H1 (cell line): ENCODE measurements at regions not wholly inside any gene's neighbourhood (a gene's known extent, or its start where the extent isn't known, plus 50 kb on each side); places are given as distances from the start of the nearest gene placed in this dataset.

Experiments
- CTCF ChIA-PET: fragments of 300-600 bp; sonication (Branson Sonifier 250); formaldehyde crosslinking; loops from one replicate; lab custom pipeline; 2021; ENCODE audit not compliant: partially characterized antibody; lab: Charles Lee
- POLR2A ChIA-PET: fragments of 300-600 bp; sonication (Branson Sonifier 250); formaldehyde crosslinking; loops from one replicate; lab custom pipeline; 2021; ENCODE audit warnings: inconsistent platforms; ENCODE audit not compliant: partially characterized antibody; lab: Charles Lee
- DNase-seq, 2 experiments: peaks; one replicate each; pipeline versions ENCODE4 v3.0.0 to v3.0.0-alpha.2; 2010 to 2022; ENCODE audit warnings: low spot score in 2 of 2, low read depth in 1 of 2, mixed read lengths in 1 of 2
- FAIRE-seq: peaks from 2 replicates; lab custom pipeline; 2011; peaks lifted over from hg19 to GRCh38; lab: Jason Lieb, UNC
- H2AFZ ChIP-seq: 2 replicates; pipeline ENCODE4 v1.8.1; 2012; ENCODE audit warnings: low read length, inconsistent platforms
- H2AK5ac ChIP-seq: 2 replicates; pipeline ENCODE4 v1.6.1; 2013; ENCODE audit warnings: low read depth, low read length
- H2BK120ac ChIP-seq: replicated peaks from 2 replicates; pipeline ENCODE3; 2013; ENCODE audit warnings: low read depth, low read length, inconsistent platforms
- H2BK12ac ChIP-seq: 2 replicates; pipeline ENCODE4 v1.6.1; 2013; ENCODE audit warnings: low read depth, low read length
- H2BK15ac ChIP-seq: 2 replicates; pipeline ENCODE4 v1.6.1; 2013; ENCODE audit warnings: low read length
- H2BK20ac ChIP-seq: 2 replicates; pipeline ENCODE4 v1.6.1; 2013; ENCODE audit warnings: low read length
- H2BK5ac ChIP-seq: 2 replicates; pipeline ENCODE4 v1.6.1; 2013; ENCODE audit warnings: low read depth, low read length
- H3K14ac ChIP-seq: 2 replicates; pipeline ENCODE4 v1.6.1; 2013; ENCODE audit warnings: inconsistent platforms; ENCODE audit not compliant: insufficient read length
- H3K18ac ChIP-seq: 2 replicates; pipeline ENCODE4 v1.6.1; 2013; ENCODE audit warnings: low read length; ENCODE audit errors: extremely low read depth
- H3K23ac ChIP-seq: 2 replicates; pipeline ENCODE4 v1.6.1; 2013; ENCODE audit warnings: inconsistent platforms; ENCODE audit not compliant: insufficient read length
- H3K23me2 ChIP-seq: 2 replicates; pipeline ENCODE4 v1.6.1; 2013; ENCODE audit warnings: low read depth, low read length
- H3K27ac ChIP-seq: 2 replicates; pipeline ENCODE4 v1.6.1; 2011; ENCODE audit warnings: low read depth, low read length, inconsistent platforms
- H3K27me3 ChIP-seq, 4 experiments: replicated peaks in 1 of 4; 1 replicate in 1 of 4; 2 replicates in 3 of 4; pipeline versions ENCODE4 v1.6.1 to v1.8.1; 2011 to 2013; ENCODE audit warnings: low read length in 3 of 4, mild to moderate bottlenecking in 3 of 4, inconsistent platforms in 2 of 4, mixed read lengths in 2 of 4, moderate library complexity in 1 of 4; ENCODE audit not compliant: control insufficient read depth in 3 of 4, insufficient read depth in 3 of 4; ENCODE audit errors: extremely low read depth in 1 of 4
- H3K36me3 ChIP-seq, 4 experiments: 2 replicates each; pipeline versions ENCODE4 v1.6.1 to v1.8.1; 2011 to 2013; ENCODE audit warnings: mild to moderate bottlenecking in 4 of 4, low read length in 3 of 4, moderate library complexity in 2 of 4, control low read depth in 1 of 4, inconsistent platforms in 1 of 4; ENCODE audit not compliant: insufficient read depth in 4 of 4, control insufficient read depth in 2 of 4
- H3K4ac ChIP-seq: replicated peaks from 2 replicates; pipeline ENCODE3; 2013; ENCODE audit warnings: low read length, low read depth, mixed read lengths, inconsistent platforms; ENCODE audit not compliant: insufficient read length
- H3K4me1 ChIP-seq, 4 experiments: replicated peaks in 1 of 4; 1 replicate in 1 of 4; 2 replicates in 3 of 4; pipeline versions ENCODE4 v1.6.1 to v1.8.1; 2011 to 2013; ENCODE audit warnings: low read length in 3 of 4, inconsistent platforms in 2 of 4, mixed read lengths in 1 of 4; ENCODE audit not compliant: insufficient read depth in 4 of 4, control insufficient read depth in 3 of 4
- H3K4me2 ChIP-seq, 2 experiments: 2 replicates each; pipeline versions ENCODE4 v1.6.1 to v1.8.1; 2011 to 2013; ENCODE audit warnings: low read depth in 2 of 2, low read length in 2 of 2, control low read depth in 1 of 2, inconsistent platforms in 1 of 2, mild to moderate bottlenecking in 1 of 2; ENCODE audit not compliant: insufficient read depth in 1 of 2
- H3K4me3 ChIP-seq, 4 experiments: fragments of 200-600, 300-600 bp in 1 of 4; sonication (generic), shearing (Covaris generic), sonication (Bioruptor Twin) in 1 of 4; 2 replicates each; pipeline versions ENCODE4 v1.5.1 to v1.8.1; 2011 to 2016; ENCODE audit warnings: low read length in 4 of 4, low read depth in 3 of 4, control low read depth in 2 of 4, inconsistent platforms in 2 of 4, mild to moderate bottlenecking in 2 of 4, mixed read lengths in 1 of 4, moderate library complexity in 1 of 4; ENCODE audit not compliant: insufficient read depth in 2 of 4; ENCODE audit errors: extremely low read depth in 1 of 4
- H3K56ac ChIP-seq: replicated peaks from 2 replicates; pipeline ENCODE3; 2013; ENCODE audit warnings: low read depth, mild to moderate bottlenecking, mixed read lengths, low read length, inconsistent platforms; ENCODE audit not compliant: insufficient read length
- H3K79me1 ChIP-seq: 2 replicates; pipeline ENCODE4 v1.6.1; 2013; ENCODE audit warnings: low read depth, low read length, control low read depth
- H3K79me2 ChIP-seq, 2 experiments: 2 replicates each; pipeline versions ENCODE4 v1.6.1 to v1.8.1; 2012 to 2013; ENCODE audit warnings: low read length in 2 of 2, mild to moderate bottlenecking in 2 of 2, inconsistent platforms in 1 of 2; ENCODE audit not compliant: insufficient read depth in 2 of 2, control insufficient read depth in 1 of 2
- H3K9ac ChIP-seq, 4 experiments: replicated peaks in 1 of 4; 1 replicate in 1 of 4; 2 replicates in 3 of 4; pipeline versions ENCODE4 v1.6.1 to v1.8.1; 2011 to 2013; ENCODE audit warnings: low read depth in 3 of 4, low read length in 3 of 4, control low read depth in 2 of 4, mild to moderate bottlenecking in 2 of 4, moderate library complexity in 2 of 4, inconsistent platforms in 1 of 4; ENCODE audit errors: extremely low read depth in 1 of 4
- H3K9me3 ChIP-seq, 2 experiments: 2 replicates each; pipeline versions ENCODE4 v1.6.1 to v1.8.1; 2012 to 2013; ENCODE audit warnings: mild to moderate bottlenecking in 2 of 2, moderate library complexity in 2 of 2, control low read depth in 1 of 2, inconsistent platforms in 1 of 2, low read depth in 1 of 2, low read length in 1 of 2, mixed read lengths in 1 of 2; ENCODE audit not compliant: insufficient read depth in 2 of 2
- H4K20me1 ChIP-seq, 2 experiments: replicated peaks in 1 of 2; 2 replicates each; pipeline versions ENCODE3 to v1.8.1; 2011 to 2013; ENCODE audit warnings: inconsistent platforms in 2 of 2, low read length in 2 of 2, mild to moderate bottlenecking in 1 of 2; ENCODE audit not compliant: insufficient read depth in 2 of 2, control insufficient read depth in 1 of 2
- H4K5ac ChIP-seq: 2 replicates; pipeline ENCODE4 v1.6.1; 2013; ENCODE audit warnings: low read length, low read depth, mixed read lengths, inconsistent platforms; ENCODE audit not compliant: insufficient read length
- H4K8ac ChIP-seq: 2 replicates; pipeline ENCODE4 v1.8.0; 2013; ENCODE audit warnings: mild to moderate bottlenecking, moderate library complexity, low read length, inconsistent platforms; ENCODE audit not compliant: insufficient read depth; ENCODE audit errors: extremely low read depth
- H4K91ac ChIP-seq: replicated peaks from 2 replicates; pipeline ENCODE3; 2013; ENCODE audit warnings: low read length, mixed read lengths, inconsistent platforms; ENCODE audit not compliant: insufficient read length
- BACH1 ChIP-seq: IDR thresholded peaks from 2 replicates; pipeline ENCODE4 v1.6.1; 2012; ENCODE audit warnings: low read length, improper control_type of control experiment
- CREB1 ChIP-seq: IDR thresholded peaks from 2 replicates; pipeline ENCODE4 v1.6.1; 2012; ENCODE audit warnings: inconsistent platforms
- JUN ChIP-seq: IDR thresholded peaks from 2 replicates; pipeline ENCODE4 v1.6.1; 2011; ENCODE audit warnings: low read depth, mild to moderate bottlenecking, improper control_type of control experiment, low read length
- PHF8 ChIP-seq: fragments of 200-600 bp; sonication (generic); conservative IDR thresholded peaks from 2 replicates; pipeline ENCODE4 v1.7.1; 2012; ENCODE audit warnings: low read depth, mild to moderate bottlenecking, inconsistent platforms, low read length, moderate library complexity
- RFX5 ChIP-seq: IDR thresholded peaks from 2 replicates; pipeline ENCODE4 v1.6.1; 2011; ENCODE audit warnings: low read depth, low read length, improper control_type of control experiment, borderline replicate concordance
- RXRA ChIP-seq: IDR thresholded peaks from 2 replicates; pipeline ENCODE4 v1.6.1; 2011; ENCODE audit warnings: low read depth, mild to moderate bottlenecking, low read length, moderate library complexity; ENCODE audit not compliant: insufficient read depth
- SP2 ChIP-seq: IDR thresholded peaks from 2 replicates; pipeline ENCODE4 v1.6.1; 2012; ENCODE audit warnings: mild to moderate bottlenecking, low read length, inconsistent platforms
- TCF12 ChIP-seq: IDR thresholded peaks from 2 replicates; pipeline ENCODE4 v1.6.1; 2011; ENCODE audit warnings: low read depth, mild to moderate bottlenecking, low read length
- WGBS, 2 experiments: shearing (Covaris generic) in 1 of 2; methylation state at CpG; one replicate each; pipeline versions ENCODE4 v1.1.6 to v1.1.7; 2013 to 2015; ENCODE audit warnings: low lambda C conversion rate in 2 of 2, mixed read lengths in 2 of 2, inconsistent platforms in 1 of 2, low coverage in 1 of 2, missing lambda C conversion rate in 1 of 2; ENCODE audit not compliant: insufficient replicate concordance in 2 of 2, insufficient coverage in 1 of 2, insufficient read length in 1 of 2; ENCODE audit errors: extremely low coverage in 1 of 2, missing lambda C conversion rate in 1 of 2; 5-methylcytosine and 5-hydroxymethylcytosine counted together

- no peak for DNase-seq
- Histone ChIP-seq H4K5ac (no peak overlapping the region), H2BK15ac (no peak overlapping the region; the same call in 1 of the 2 replicates), H4K91ac (no peak overlapping the region), H3K23ac (no peak overlapping the region), H3K4me3 (no peak overlapping the region), H3K79me2 (no peaks in the 10 kb centered on the region), H3K27me3 (no peaks in the 10 kb centered on the region; a peak in 1 of 7 replicates), H3K4me2 (no peak overlapping the region), H3K23me2 (no peaks in the 10 kb centered on the region), H3K4me1 (peaks cover 2 to 14% (median 5%) of the 10 kb centered on the region in 4 experiments; a peak in 5 of 7 replicates), H2BK20ac (no peak overlapping the region), H2BK12ac (no peak overlapping the region), H3K9ac (no peak overlapping the region), H3K36me3 (no peaks in the 10 kb centered on the region), H3K79me1 (no peaks in the 10 kb centered on the region), H2BK120ac (no peak overlapping the region), H2BK5ac (no peak overlapping the region), H2AFZ (no peak overlapping the region), H3K14ac (no peak overlapping the region), H3K4ac (no peak overlapping the region), H3K18ac (no peak overlapping the region), H3K56ac (no peak overlapping the region), H3K27ac (no peak overlapping the region), H4K8ac (no peak overlapping the region), H2AK5ac (0 out of 2 replicates have a peak overlapping the region, but pooled peaks have one; percentile 2), H4K20me1 (no peaks in the 10 kb centered on the region), H3K9me3 (no peaks in the 10 kb centered on the region; a peak in 1 of 4 replicates)
- ChIA-PET CTCF (interaction anchor here (0.5 to 1.6 kb wide), 4 partner anchors 12 to 178 kb away, joined by 3 to 4 read pairs (median 3); no protein-coding TSS in a partner anchor), POLR2A (interaction anchor here (0.6 to 2.2 kb wide), 2 partner anchors 8 to 132 kb away, joined by 4 to 6 read pairs; no protein-coding TSS in a partner anchor)
- TF ChIP-seq JUN = no peak
- TF ChIP-seq TCF12 = no peak
- TF ChIP-seq BACH1 = no peak
- TF ChIP-seq CREB1 = no peak
- TF ChIP-seq RXRA = no peak
- no peak for TF ChIP-seq RFX5
- no peak for TF ChIP-seq PHF8
- no peak for TF ChIP-seq SP2
- 62% methylated on average over 2 of the region's 2 CpGs; no CpG with 5 or more reads in 1 of the 2 experiments for WGBS, 2 experiments
- no peak for FAIRE-seq
Measured at GRCh38 chr9:2418619-2419018, 203.0 kb upstream of the VLDLR start.
